IMR-90 (cell line): ENCODE measurements at regions not wholly inside any gene's neighbourhood (a gene's known extent, or its start where the extent isn't known, plus 50 kb on each side); places are given as distances from the start of the nearest gene placed in this dataset.

Source experiments
- ATAC-seq: fragments of 200-7000 bp; cut with Tn5 transposase; 2 replicates; pipeline ENCODE4 v1.9.1; 2020; ENCODE audit warnings: low read depth, mild to moderate bottlenecking, moderate library complexity
- BruUV-seq: library from RNA; stranded (reverse); fragments of 400-500 nt; replicated peaks from 2 replicates; lab custom pipeline; 2021; lab: Mats Ljungman, UMichigan
- CTCF ChIA-PET: fragments of 300-600 bp; formaldehyde crosslinking; extraction: SDS; loops from one replicate; lab custom pipeline; 2021; ENCODE audit warnings: antibody characterized with exemption; lab: Yijun Ruan, JAX
- POLR2A ChIA-PET: fragments of 300-600 bp; sonication (Branson Sonifier 250); formaldehyde crosslinking; loops from one replicate; lab custom pipeline; 2022; ENCODE audit warnings: antibody characterized with exemption; ENCODE audit not compliant: unreplicated experiment; lab: Charles Lee
- DNase-seq: peaks from one replicate; pipeline ENCODE4 v3.0.0; 2013
- H2AFZ ChIP-seq: replicated peaks from 2 replicates; pipeline ENCODE3; 2013; ENCODE audit warnings: low read length, mild to moderate bottlenecking; ENCODE audit not compliant: poor library complexity
- H2AK5ac ChIP-seq: 2 replicates; pipeline ENCODE4 v1.6.1; 2013; ENCODE audit warnings: low read depth, low read length, inconsistent platforms
- H2AK9ac ChIP-seq: replicated peaks from 2 replicates; pipeline ENCODE3; 2013; ENCODE audit warnings: mild to moderate bottlenecking, low read depth, low read length, moderate library complexity; ENCODE audit not compliant: poor library complexity
- H2BK120ac ChIP-seq: 2 replicates; pipeline ENCODE4 v1.6.1; 2013; ENCODE audit warnings: low read depth, low read length, inconsistent platforms
- H2BK15ac ChIP-seq: 3 replicates; pipeline ENCODE4 v1.6.1; 2013; ENCODE audit warnings: low read depth, low read length, inconsistent platforms
- H2BK20ac ChIP-seq: 2 replicates; pipeline ENCODE4 v1.6.1; 2013; ENCODE audit warnings: low read depth, mild to moderate bottlenecking, inconsistent platforms, low read length, moderate library complexity
- H2BK5ac ChIP-seq: 2 replicates; pipeline ENCODE4 v1.6.1; 2013; ENCODE audit warnings: mild to moderate bottlenecking, low read depth, low read length, inconsistent platforms; ENCODE audit not compliant: poor library complexity, severe bottlenecking
- H3K14ac ChIP-seq: replicated peaks from 2 replicates; pipeline ENCODE4 v1.6.1; 2013; ENCODE audit warnings: low read depth, low read length, inconsistent platforms
- H3K18ac ChIP-seq: 2 replicates; pipeline ENCODE4 v1.6.1; 2013; ENCODE audit warnings: low read depth, low read length, control low read depth
- H3K23ac ChIP-seq: 2 replicates; pipeline ENCODE4 v1.6.1; 2013; ENCODE audit warnings: low read depth, low read length, inconsistent platforms
- H3K27ac ChIP-seq: 2 replicates; pipeline ENCODE4 v1.5.1; 2013; ENCODE audit warnings: mild to moderate bottlenecking, control low read depth, low read length; ENCODE audit not compliant: insufficient read depth
- H3K27me3 ChIP-seq: 2 replicates; pipeline ENCODE4 v1.6.1; 2013; ENCODE audit warnings: low read length; ENCODE audit not compliant: control insufficient read depth, insufficient read depth
- H3K36me3 ChIP-seq: 2 replicates; pipeline ENCODE4 v1.6.1; 2013; ENCODE audit warnings: low read length, mixed read lengths; ENCODE audit not compliant: control insufficient read depth, insufficient read depth
- H3K4ac ChIP-seq: 2 replicates; pipeline ENCODE4 v1.6.1; 2013; ENCODE audit warnings: low read depth, low read length, inconsistent platforms
- H3K4me1 ChIP-seq: 2 replicates; pipeline ENCODE4 v1.6.1; 2013; ENCODE audit warnings: low read length, mixed read lengths; ENCODE audit not compliant: control insufficient read depth, insufficient read depth
- H3K4me2 ChIP-seq: 2 replicates; pipeline ENCODE4 v1.6.1; 2013; ENCODE audit warnings: low read depth, mild to moderate bottlenecking, control low read depth, low read length, moderate library complexity
- H3K4me3 ChIP-seq: 2 replicates; pipeline ENCODE4 v1.5.1; 2013; ENCODE audit warnings: low read depth, mild to moderate bottlenecking, control low read depth, low read length, moderate library complexity; ENCODE audit not compliant: insufficient read depth
- H3K56ac ChIP-seq: 2 replicates; pipeline ENCODE4 v1.6.1; 2013; ENCODE audit warnings: low read length, inconsistent platforms; ENCODE audit not compliant: insufficient read depth; ENCODE audit errors: extremely low read depth
- H3K79me1 ChIP-seq, 2 experiments: 2 replicates each; pipeline ENCODE4 v1.6.1; 2013; ENCODE audit warnings: low read length in 2 of 2, inconsistent platforms in 1 of 2, low read depth in 1 of 2
- H3K9ac ChIP-seq: 2 replicates; pipeline ENCODE4 v1.6.1; 2013; ENCODE audit warnings: low read depth, low read length, control low read depth
- H3K9me1 ChIP-seq: 2 replicates; pipeline ENCODE4 v1.6.1; 2013; ENCODE audit warnings: low read length, inconsistent platforms; ENCODE audit not compliant: insufficient read depth
- H3K9me3 ChIP-seq: 2 replicates; pipeline ENCODE4 v1.6.1; 2013; ENCODE audit warnings: low read length; ENCODE audit not compliant: control insufficient read depth, insufficient read depth
- H4K20me1 ChIP-seq: 2 replicates; pipeline ENCODE4 v1.6.1; 2013; ENCODE audit warnings: low read length, inconsistent platforms; ENCODE audit not compliant: insufficient read depth
- H4K5ac ChIP-seq: 2 replicates; pipeline ENCODE4 v1.6.1; 2013; ENCODE audit warnings: mild to moderate bottlenecking, low read depth, low read length, control low read depth
- H4K8ac ChIP-seq, 2 experiments: 2 replicates each; pipeline ENCODE4 v1.6.1; 2013; ENCODE audit warnings: low read depth in 2 of 2, low read length in 2 of 2, control low read depth in 1 of 2, inconsistent platforms in 1 of 2
- H4K91ac ChIP-seq: 2 replicates; pipeline ENCODE4 v1.6.1; 2013; ENCODE audit warnings: low read depth, low read length, inconsistent platforms; ENCODE audit not compliant: insufficient read depth
- BHLHE40 ChIP-seq: fragments of 150-350 bp; IDR thresholded peaks from 2 replicates; pipeline ENCODE4 v1.6.1; 2016; ENCODE audit warnings: mild to moderate bottlenecking, low read depth, low read length
- CEBPB ChIP-seq: IDR thresholded peaks from 2 replicates; pipeline ENCODE4 v1.6.1; 2012; ENCODE audit warnings: low read depth, low read length, improper control_type of control experiment
- CTCF ChIP-seq: conservative IDR thresholded peaks from 2 replicates; pipeline ENCODE4 v1.5.1; 2012; ENCODE audit warnings: mild to moderate bottlenecking, low read depth, low read length, improper control_type of control experiment
- FOS ChIP-seq: fragments of 150-350 bp; IDR thresholded peaks from 2 replicates; pipeline ENCODE4 v1.6.1; 2016; ENCODE audit warnings: low read depth, low read length
- MAZ ChIP-seq: IDR thresholded peaks from 2 replicates; pipeline ENCODE4 v1.6.1; 2012; ENCODE audit warnings: low read depth, mild to moderate bottlenecking, low read length, improper control_type of control experiment, moderate library complexity, borderline replicate concordance
- NFE2L2 ChIP-seq: fragments of 150-350 bp; IDR thresholded peaks from 2 replicates; pipeline ENCODE4 v1.6.1; 2016; ENCODE audit warnings: low read depth, mild to moderate bottlenecking, low read length
- RAD21 ChIP-seq: IDR thresholded peaks from 2 replicates; pipeline ENCODE4 v1.6.1; 2012; ENCODE audit warnings: low read length, improper control_type of control experiment
- SMC3 ChIP-seq: fragments of 150-350 bp; IDR thresholded peaks from 2 replicates; pipeline ENCODE4 v1.6.1; 2016; ENCODE audit warnings: low read depth, mild to moderate bottlenecking, antibody characterized with exemption, low read length, moderate library complexity
- WGBS, 2 experiments: methylation state at CpG; one replicate each; pipeline versions ENCODE4 v1.1.5 to v1.1.7; 2013; ENCODE audit warnings: missing lambda C conversion rate in 2 of 2; ENCODE audit not compliant: insufficient read length in 1 of 2; ENCODE audit errors: extremely low coverage in 2 of 2; 5-methylcytosine and 5-hydroxymethylcytosine counted together
- dilution Hi-C: fragments of 300-500 bp; cut with HindIII; formaldehyde crosslinking; loops from one replicate; pipeline ENCODE4 v1.14.3; 2018; ENCODE audit warnings: low sequenced_read_pairs; ENCODE audit not compliant: unreplicated experiment
- in situ Hi-C: fragments of 300-500 bp; cut with MboI; formaldehyde crosslinking; loops from 3 replicates; pipeline ENCODE4 v1.14.3; 2019; ENCODE audit warnings: low sequenced_read_pairs, inconsistent platforms, mixed read lengths
- intact Hi-C: fragments of 100-400 bp; cut with micrococcal nuclease; formaldehyde crosslinking; loops from 2 replicates; pipeline ENCODE4 v1.10.0; 2022
- TF ChIP-seq, protein P1 (sequence below): fragments of 150-350 bp; IDR thresholded peaks from 2 replicates; pipeline ENCODE4 v1.6.1; 2017; ENCODE audit warnings: mild to moderate bottlenecking, antibody characterized with exemption, low read length, low read depth

GRCh38 chr10:64209561-64209960 lies 688.4 kb downstream of the REEP3 start:
- no peak for ATAC-seq
- intact Hi-C loops, result no loop called here
- POLR2A ChIA-PET, result no interaction called here

More at GRCh38 chr10:64209561-64209960, 688.4 kb downstream of the REEP3 start:
- dilution Hi-C loops, result no loop called here
- no peak overlapping the region for H3K23ac ChIP-seq
- H2BK120ac ChIP-seq, result no peak overlapping the region
- H3K4me1 ChIP-seq, result no peaks in the 10 kb centered on the region
- no peak overlapping the region for H3K18ac ChIP-seq
- peaks cover 2% of the 10 kb centered on the region; the same call in 1 of the 2 replicates for H3K9me3 ChIP-seq
- H2AK5ac ChIP-seq, result no peak overlapping the region
- no peaks in the 10 kb centered on the region for H3K36me3 ChIP-seq
- H3K9ac ChIP-seq, result no peak overlapping the region
- H4K20me1 ChIP-seq, result no peaks in the 10 kb centered on the region
- H4K8ac ChIP-seq, result no peak overlapping the region
- H2BK5ac ChIP-seq, result no peak overlapping the region
- no peak overlapping the region for H4K91ac ChIP-seq
- in situ Hi-C loops, result no loop called here
- CTCF ChIA-PET, result no interaction called here
- no peaks in the 10 kb centered on the region for H3K9me1 ChIP-seq
- DNase-seq, result no peak
- no peaks in the 10 kb centered on the region for H3K79me1 ChIP-seq
- H2BK15ac ChIP-seq, result no peak overlapping the region
- no peak overlapping the region for H3K56ac ChIP-seq
- H2AK9ac ChIP-seq, result no peak overlapping the region
- WGBS, 2 experiments, result 7% methylated on average over 2 of the region's 3 CpGs; no CpG with 5 or more reads in 1 of the 2 experiments
- H3K4me2 ChIP-seq, result no peak overlapping the region
- no peak overlapping the region for H3K14ac ChIP-seq
- H2BK20ac ChIP-seq, result no peak overlapping the region
- no peak overlapping the region for H3K4me3 ChIP-seq
- BruUV-seq, result no TSS peak
- H3K27ac ChIP-seq, result no peak overlapping the region
- no peak overlapping the region for H2AFZ ChIP-seq
- no peaks in the 10 kb centered on the region for H3K27me3 ChIP-seq
- TF ChIP-seq FOS (no peak), SMC3 (no peak), CEBPB (no peak), MAZ (no peak), NFE2L2 (no peak), BHLHE40 (no peak), CTCF (no peak), RAD21 (no peak)
- TF ChIP-seq, protein P1, sequence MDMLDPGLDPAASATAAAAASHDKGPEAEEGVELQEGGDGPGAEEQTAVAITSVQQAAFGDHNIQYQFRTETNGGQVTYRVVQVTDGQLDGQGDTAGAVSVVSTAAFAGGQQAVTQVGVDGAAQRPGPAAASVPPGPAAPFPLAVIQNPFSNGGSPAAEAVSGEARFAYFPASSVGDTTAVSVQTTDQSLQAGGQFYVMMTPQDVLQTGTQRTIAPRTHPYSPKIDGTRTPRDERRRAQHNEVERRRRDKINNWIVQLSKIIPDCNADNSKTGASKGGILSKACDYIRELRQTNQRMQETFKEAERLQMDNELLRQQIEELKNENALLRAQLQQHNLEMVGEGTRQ, result no peak
- no peak overlapping the region for H4K5ac ChIP-seq
- no peak overlapping the region for H3K4ac ChIP-seq
